PC-9 (cell line): ENCODE measurements at regions not wholly inside any gene's neighbourhood (a gene's known extent, or its start where the extent isn't known, plus 50 kb on each side); places are given as distances from the start of the nearest gene placed in this dataset.

Experiments
- CTCF ChIP-seq: fragments of 200-600 bp; sonication (generic); conservative IDR thresholded peaks from 2 replicates; pipeline ENCODE4 v1.6.1; 2017; ENCODE audit warnings: mixed run types, antibody characterized with exemption, mild to moderate bottlenecking, moderate library complexity
- EZH2 ChIP-seq: fragments of 200-600 bp; sonication (generic); IDR thresholded peaks from 2 replicates; pipeline ENCODE4 v1.8.0; 2017; ENCODE audit warnings: antibody characterized with exemption, low read depth

- TF ChIP-seq CTCF, result no peak
- no peak for TF ChIP-seq EZH2
Observed at GRCh38 chr16:8271344-8271743, 319.0 kb downstream of the TMEM114 start.
